NCI-H524 (cell line): ENCODE measurements at regions not wholly inside any gene's neighbourhood (a gene's known extent, or its start where the extent isn't known, plus 50 kb on each side); places are given as distances from the start of the nearest gene placed in this dataset.
A peak's percentile ranks its signal among the peaks of the same experiment; 100 is the strongest.

Experiments used
- DNase-seq, 2 experiments: peaks; one replicate each; lab custom pipeline; 2025; lab: John Stamatoyannopoulos, UW

GRCh38 chr10:10584161-10584560 is 433.5 kb upstream of the CELF2 start:
- DNase-seq, result no peak

GRCh38 chr10:10587744-10588393 is 429.8 kb upstream of the CELF2 start:
- DNase-seq, result no peak

GRCh38 chr10:10589540-10590303 is 427.9 kb upstream of the CELF2 start:
- no peak for DNase-seq

GRCh38 chr10:10591715-10592341 is 425.8 kb upstream of the CELF2 start:
- peak in 1 of 2 experiments; percentile 8 for DNase-seq

DNA sequence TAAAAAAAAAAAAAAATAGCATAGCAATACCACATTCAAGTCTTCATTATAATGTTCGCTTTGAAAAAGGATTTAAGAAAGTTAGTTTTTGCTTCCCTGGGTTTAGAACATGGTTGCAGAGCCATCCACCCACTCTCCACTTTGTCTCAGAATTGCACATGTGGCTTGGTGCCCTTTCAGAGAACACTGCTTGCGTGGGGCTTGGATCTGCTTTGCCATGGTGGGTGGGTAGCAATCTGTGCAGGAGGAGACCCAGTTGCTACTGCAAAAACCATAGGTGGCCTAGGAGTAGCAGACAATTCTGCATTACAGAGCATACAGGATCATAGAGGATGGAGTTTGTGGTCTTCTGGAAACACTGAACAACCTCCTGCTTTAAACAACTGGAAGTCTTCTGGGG is 421.4 kb upstream of the CELF2 start:
- no peak for DNase-seq

DNA sequence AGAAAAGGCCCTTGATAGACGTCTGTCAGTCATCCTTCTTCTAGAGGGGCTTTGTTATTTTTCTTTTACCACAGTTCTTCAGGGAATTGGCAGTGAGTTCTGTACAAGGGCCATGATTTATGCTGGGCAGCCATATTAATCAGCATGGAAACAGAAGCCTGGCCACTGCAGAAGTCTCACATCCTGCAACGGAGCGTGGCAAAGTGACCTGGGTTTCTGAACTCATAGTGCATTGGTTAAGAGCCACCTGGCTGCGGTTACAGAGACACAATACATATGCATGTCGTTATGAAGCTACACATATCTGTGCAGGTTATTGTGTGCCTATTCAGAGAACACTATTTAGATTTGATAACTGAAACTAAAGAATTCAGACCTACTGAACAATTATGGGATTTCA is 419.4 kb upstream of the CELF2 start:
- DNase-seq, result no peak

DNA sequence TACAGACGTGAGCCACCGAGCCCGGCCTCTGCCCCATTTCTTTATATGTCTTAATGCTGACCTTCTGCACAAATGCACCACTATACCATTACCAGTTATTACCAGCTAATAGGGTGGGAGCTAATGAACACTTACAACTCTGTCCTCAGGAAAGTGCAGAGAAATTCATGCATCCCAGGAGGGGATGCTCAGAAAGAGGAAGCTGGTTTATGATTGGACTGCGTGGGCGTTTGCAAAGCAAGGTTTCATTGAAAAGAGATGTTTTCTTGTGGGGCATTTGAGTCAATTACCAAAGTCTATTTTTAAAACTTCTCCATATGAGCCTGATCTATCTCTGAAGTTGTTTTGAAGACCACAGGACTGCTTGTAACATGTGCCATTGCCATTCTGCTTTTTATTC is 417.7 kb upstream of the CELF2 start:
- no peak for DNase-seq

- DNase-seq, result no peak
Measured at GRCh38 chr10:10605551-10606081, 412.1 kb upstream of the CELF2 start.

- DNase-seq, result peak in 1 of 2 experiments; percentile 41
Measured at GRCh38 chr10:10609379-10609955, 408.2 kb upstream of the CELF2 start.

DNA sequence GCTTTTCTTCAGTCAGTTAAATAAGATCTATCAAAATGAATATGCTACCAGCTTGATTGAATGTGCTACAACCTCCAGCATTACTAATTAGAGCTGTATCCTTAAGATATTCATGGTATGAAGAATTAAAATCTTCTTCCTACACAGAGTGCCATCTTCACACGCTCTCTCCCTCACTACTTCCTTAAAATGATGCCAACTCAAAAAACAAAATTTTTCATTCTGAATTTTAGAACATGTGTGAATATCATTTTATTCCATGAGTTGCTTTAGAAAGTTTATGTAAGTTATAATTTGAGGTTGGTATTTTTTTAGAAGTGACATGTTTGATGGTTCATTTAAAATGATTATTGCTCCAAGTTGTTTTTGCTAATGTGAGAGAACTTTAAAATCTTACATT is 407.5 kb upstream of the CELF2 start:
- no peak for DNase-seq

DNA sequence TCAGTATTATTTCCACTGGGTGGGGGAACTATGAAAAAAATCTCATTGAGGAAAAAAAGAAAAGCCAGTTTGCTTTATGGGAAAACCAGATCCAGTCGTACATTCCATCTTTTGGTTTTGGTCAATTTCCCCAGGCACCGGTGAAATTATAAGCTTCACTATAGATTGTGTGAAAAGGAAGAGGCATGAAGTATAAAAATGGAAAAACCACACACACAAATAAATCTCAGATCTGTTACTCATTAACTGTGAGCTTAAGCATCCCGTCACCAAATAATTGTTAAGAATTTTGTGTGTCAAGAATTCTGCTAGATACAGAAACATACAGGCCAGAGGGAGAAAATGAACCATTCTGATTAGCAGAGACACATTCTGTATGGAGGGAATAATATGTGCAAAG is 405.5 kb upstream of the CELF2 start:
- no peak for DNase-seq

DNA sequence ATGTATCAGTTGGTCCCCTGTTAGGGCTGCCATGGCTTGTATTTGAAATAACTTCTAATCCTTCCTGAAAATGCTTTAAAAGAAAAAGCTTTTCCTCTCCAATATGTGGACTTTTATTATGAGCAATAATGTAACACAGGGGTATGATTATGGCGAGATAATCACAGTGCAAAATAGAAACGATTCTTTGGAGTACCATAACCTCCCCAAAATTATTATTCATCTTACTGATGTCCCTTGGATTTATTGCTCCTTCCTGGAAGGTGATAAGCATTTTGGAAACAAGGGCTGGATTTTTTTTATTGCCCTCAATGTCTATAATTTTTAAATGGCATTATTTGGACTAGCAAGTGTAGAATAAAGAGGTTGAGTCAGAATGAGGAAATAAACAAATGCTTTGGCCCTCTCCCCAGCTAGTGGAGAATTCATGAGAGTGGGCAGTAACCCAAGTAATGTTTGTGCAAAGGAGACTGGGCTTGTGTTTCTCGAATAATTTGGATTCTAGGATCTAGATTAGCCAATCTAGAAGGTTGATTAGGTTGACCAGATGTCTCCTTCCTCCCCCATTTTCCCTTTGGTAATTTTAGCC is 403.9 kb upstream of the CELF2 start:
- DNase-seq, result no peak

DNA sequence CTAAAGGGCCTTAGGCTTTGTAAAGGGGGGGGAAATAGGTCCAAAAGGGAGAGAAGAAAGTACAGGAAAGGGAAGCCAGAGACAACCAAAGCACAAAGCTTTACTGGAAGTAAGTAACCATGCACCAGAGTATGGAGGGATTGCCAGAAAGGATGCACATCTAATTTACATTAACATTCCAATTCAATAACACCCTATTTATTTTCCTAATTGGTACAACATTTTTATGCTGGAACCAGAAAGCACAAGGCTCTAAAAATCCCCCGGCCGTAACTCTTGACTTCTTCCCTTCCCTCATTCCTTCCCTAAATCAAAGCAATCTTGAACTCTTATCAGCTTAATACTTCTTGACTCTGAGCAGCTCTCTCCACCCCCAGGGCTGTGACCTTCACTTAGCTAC is 400.0 kb upstream of the CELF2 start:
- DNase-seq, result no peak

GRCh38 chr10:10618139-10618538 is 399.5 kb upstream of the CELF2 start:
- no peak for DNase-seq

- no peak for DNase-seq
Measured at GRCh38 chr10:10623958-10624566, 393.6 kb upstream of the CELF2 start.

DNA sequence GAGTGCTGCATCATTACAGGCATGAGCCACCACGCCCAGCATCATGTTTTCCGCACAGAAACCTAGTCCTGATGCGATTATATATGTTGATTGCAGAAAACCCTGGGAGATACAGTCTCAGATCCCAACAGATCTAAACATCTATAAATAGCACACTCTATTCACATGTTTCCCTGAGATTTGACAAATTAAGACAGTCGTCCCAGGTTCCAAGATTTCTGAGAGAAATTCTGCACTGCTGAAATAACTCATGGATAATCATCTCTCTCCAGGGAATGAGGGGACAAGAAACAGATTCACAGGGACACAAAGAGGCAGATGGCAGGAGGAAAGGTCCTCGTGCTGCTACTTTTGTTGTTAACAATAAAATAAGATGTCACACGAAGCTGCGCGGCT is 393.1 kb upstream of the CELF2 start:
- no peak for DNase-seq

- DNase-seq, result no peak
Measured at GRCh38 chr10:10625491-10625890, 392.2 kb upstream of the CELF2 start.

GRCh38 chr10:10626734-10627133 is 390.9 kb upstream of the CELF2 start:
- DNase-seq, result no peak

GRCh38 chr10:10627414-10627813 is 390.3 kb upstream of the CELF2 start:
- DNase-seq, result no peak

DNA sequence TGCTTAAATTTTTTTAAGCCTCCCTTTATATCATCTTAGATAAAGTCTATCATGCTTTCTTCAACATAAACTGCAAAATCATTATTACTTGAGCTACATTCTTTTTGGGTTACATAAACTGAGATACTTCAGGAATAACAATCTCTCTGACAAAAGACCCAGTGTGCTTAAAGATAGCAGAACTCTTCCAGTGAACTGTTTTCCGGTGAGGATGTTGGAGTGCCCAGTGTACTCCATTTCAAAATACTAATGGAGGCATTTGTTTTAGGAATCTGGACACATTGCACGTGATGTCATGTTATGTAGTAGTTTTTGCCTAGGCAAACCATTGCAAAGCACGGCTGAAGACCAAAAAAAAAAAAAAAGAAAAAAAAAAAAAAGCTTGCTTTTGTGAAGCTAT is 388.2 kb upstream of the CELF2 start:
- no peak for DNase-seq

- DNase-seq, result peak; percentile 32 to 77
Measured at GRCh38 chr10:10630281-10630680, 387.4 kb upstream of the CELF2 start.

DNA sequence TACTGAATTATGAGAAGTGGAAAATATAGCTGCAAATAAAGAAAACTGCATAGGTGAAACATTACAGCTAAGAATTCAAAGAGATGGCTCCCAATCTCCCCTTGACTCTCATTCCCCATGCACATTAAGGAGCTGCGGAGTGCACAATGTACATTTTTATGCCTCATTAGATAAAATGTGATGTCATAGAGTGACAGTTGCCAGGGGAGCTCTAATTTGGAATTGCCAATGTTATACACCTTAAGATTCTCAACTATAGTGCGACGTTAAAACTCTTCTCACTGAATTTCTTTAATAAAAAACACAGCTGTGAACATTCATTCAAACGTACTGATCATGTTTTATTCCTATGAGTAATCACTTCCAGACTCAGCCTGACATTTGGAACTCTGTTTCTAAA is 386.9 kb upstream of the CELF2 start:
- no peak for DNase-seq
